ENCODE measurements at regions not wholly inside any gene's neighbourhood (a gene's known extent, or its start where the extent isn't known, plus 50 kb on each side); places are given as distances from the start of the nearest gene placed in this dataset.

DNA sequence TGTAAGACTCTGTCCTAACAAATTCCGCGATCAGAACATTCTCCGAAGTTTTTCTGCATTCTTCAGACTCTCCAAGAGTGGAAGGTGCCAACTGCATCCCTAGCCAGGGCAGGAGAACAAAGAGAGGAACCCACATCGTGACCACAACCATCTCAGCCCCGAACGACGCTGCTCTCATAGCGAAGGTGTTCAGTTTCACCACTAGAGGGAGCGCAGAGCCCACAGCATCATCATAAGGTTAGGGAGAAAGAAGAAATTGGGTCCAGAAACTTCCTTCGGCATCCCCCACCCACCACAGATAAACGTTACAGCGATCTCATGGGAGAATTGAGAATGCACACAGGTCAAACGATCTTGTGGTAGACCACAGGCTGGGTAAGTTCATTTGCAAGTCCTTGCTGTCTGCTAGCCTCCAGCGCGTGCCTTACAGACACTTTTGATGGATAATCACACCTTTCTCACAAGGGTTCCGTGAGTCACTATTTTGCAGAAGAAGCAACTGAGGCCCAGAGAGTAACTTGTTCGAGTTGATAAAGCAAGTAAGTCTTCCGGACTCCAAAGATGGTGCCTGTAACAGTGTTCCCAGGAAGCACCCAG is 53.7 kb upstream of the ARL4C start:
- TF ChIP-seq CTCF (IDR thresholded peaks at IDR 0.05) (peak in 1 of 3 donors; percentile 93), POLR2A (IDR thresholded peaks at IDR 0.05) (no peak)
- H3K4me3 ChIP-seq (ENCODE audit: low read depth, poor library complexity, severe bottlenecking) = no peak overlapping the region
- peak; percentile 66 to 90 for DNase-seq (ENCODE audit: low spot score in 2 of 2)
- 22% methylated on average over 18 of the region's 18 CpGs for WGBS, 2 donors
- intact Hi-C loops (cut with DNase I; ENCODE audit: low total_unique reads) = loop anchor here (5.0 kb wide), 1 partner anchor 567 kb away; no protein-coding TSS in a partner anchor

DNA sequence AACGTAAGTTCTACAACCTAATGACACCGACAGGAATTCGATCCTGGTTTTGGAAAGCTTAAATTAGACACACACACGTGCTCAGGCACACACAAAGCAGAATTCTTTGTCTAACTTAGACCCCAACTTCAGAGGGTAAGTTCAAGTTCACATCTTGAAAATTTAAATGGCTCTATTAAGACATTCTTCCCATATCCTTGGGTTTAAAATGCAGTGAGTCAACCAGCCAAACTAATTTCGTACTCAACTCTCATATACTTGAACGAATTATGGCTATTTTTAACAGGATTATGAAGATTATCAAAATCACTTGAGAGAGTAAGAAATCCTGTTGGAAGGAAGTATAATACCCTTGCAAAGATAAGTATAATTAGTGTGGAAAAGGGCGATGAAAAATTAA is 53.2 kb upstream of the ARL4C start:
- intact Hi-C loops (cut with DNase I; ENCODE audit: low total_unique reads) = loop anchor here (5.0 kb wide), 1 partner anchor 567 kb away; no protein-coding TSS in a partner anchor
- DNase-seq (ENCODE audit: low spot score in 2 of 2) = no peak
- 76 to 78% methylated on average over 7 of the region's 7 CpGs for WGBS, 2 donors
- TF ChIP-seq POLR2A (IDR thresholded peaks at IDR 0.05) (no peak), CTCF (IDR thresholded peaks at IDR 0.05) (no peak)
- no peak overlapping the region for H3K4me3 ChIP-seq (ENCODE audit: low read depth, poor library complexity, severe bottlenecking)

DNA sequence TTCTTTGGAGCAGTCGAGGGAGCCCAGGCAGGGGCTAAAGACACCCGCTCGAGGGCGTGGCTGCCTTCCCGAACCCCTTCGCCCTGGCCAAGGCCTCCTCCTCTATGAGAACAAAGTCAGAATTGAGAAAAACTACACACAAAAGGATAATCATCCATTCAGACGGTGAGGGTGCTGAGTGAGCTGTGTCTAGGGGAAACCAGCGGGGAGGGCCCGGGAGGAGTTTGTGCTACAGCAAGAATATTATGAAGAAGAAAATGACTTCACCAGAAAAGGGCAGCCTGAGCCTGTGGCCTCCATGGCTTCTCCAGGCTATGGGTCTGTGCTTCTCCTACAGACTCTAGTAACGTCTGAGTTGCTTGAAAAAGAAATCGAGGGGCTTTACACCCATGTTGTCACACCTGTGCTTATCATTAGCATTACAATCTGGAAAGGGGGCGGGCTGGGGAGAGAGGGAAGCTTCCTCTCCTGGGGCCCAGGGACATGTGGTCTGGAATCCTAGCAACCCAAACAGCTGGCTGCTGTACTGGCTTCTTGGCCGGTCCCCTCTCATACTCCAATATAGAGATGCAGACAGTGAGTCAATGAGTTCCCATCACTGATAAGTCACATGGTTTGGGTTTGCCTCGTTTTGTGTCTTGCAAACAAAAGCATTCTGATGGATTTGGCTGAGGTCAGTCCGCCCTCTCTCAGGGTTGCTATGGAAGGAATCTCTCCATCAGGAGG is 52.0 kb upstream of the ARL4C start:
- H3K4me3 ChIP-seq (ENCODE audit: low read depth, poor library complexity, severe bottlenecking) = no peak overlapping the region
- peak in 1 of 2 donors; percentile 37 for DNase-seq (ENCODE audit: low spot score in 2 of 2)
- no peak for TF ChIP-seq CTCF (IDR thresholded peaks at IDR 0.05)
- no peak for TF ChIP-seq POLR2A (IDR thresholded peaks at IDR 0.05)
- intact Hi-C loops (cut with DNase I; ENCODE audit: low total_unique reads) = loop anchor here (10.0 kb wide), 1 partner anchor 414 kb away; no protein-coding TSS in a partner anchor
- WGBS, 2 donors = 53% methylated on average over 15 of the region's 15 CpGs

DNA sequence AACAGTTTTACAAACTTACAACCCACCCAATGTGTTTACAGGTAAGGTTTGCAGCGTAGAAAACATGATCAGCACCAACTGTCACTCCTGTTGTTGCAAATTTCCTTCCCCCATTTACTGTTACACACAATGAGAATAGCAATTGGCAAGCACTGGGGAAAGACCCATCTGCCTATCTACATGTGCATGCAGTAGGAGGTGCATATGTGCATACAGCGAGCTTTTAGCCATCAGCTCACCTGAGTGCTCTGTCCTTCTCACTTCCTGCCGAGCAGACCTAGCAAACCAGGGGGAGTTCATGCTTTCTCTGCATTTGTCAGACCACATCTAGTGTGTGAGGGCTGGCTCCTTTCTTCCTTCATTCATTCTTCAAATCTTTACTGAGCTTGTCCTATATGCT is 49.9 kb upstream of the ARL4C start:
- intact Hi-C loops (cut with DNase I; ENCODE audit: low total_unique reads) = loop anchor here (10.0 kb wide), 1 partner anchor 412 kb away; no protein-coding TSS in a partner anchor
- no peak for DNase-seq (ENCODE audit: low spot score in 2 of 2)
- TF ChIP-seq POLR2A (IDR thresholded peaks at IDR 0.05) (no peak), CTCF (IDR thresholded peaks at IDR 0.05) (no peak)
- H3K4me3 ChIP-seq (ENCODE audit: low read depth, poor library complexity, severe bottlenecking) = no peak overlapping the region
- 90 to 92% methylated on average over 3 of the region's 3 CpGs for WGBS, 2 donors

Data from lower leg skin (tissue), 4 donors.